Osteoblast (primary cell): ENCODE measurements at regions not wholly inside any gene's neighbourhood (a gene's known extent, or its start where the extent isn't known, plus 50 kb on each side); places are given as distances from the start of the nearest gene placed in this dataset.

Experiments used
- DNase-seq: peaks from one replicate; pipeline ENCODE4 v3.0.0; 2011; ENCODE audit warnings: low spot score, mixed read lengths; ENCODE audit not compliant: insufficient read length; ENCODE audit errors: missing footprints
- H2AFZ ChIP-seq: 2 replicates; pipeline ENCODE4 v1.6.0; 2011; ENCODE audit warnings: mild to moderate bottlenecking, low read length
- H3K27ac ChIP-seq: 2 replicates; pipeline ENCODE4 v1.5.1; 2011; ENCODE audit warnings: mild to moderate bottlenecking, low read depth, low read length, moderate library complexity
- H3K27me3 ChIP-seq: 2 replicates; pipeline ENCODE4 v1.6.0; 2012; ENCODE audit warnings: mild to moderate bottlenecking, control low read depth, inconsistent platforms, low read length, moderate library complexity; ENCODE audit not compliant: insufficient read depth
- H3K36me3 ChIP-seq: 2 replicates; pipeline ENCODE4 v1.5.1; 2011; ENCODE audit warnings: mild to moderate bottlenecking, low read length, control low read depth, moderate library complexity; ENCODE audit not compliant: insufficient read depth
- H3K4me1 ChIP-seq: 2 replicates; pipeline ENCODE4 v1.5.1; 2011; ENCODE audit warnings: mild to moderate bottlenecking, low read length, control low read depth, moderate library complexity; ENCODE audit not compliant: insufficient read depth
- H3K4me2 ChIP-seq: 2 replicates; pipeline ENCODE4 v1.6.0; 2011; ENCODE audit warnings: mild to moderate bottlenecking, low read length; ENCODE audit not compliant: insufficient read depth
- H3K4me3 ChIP-seq: fragments of 200-600 bp; sonication (generic); 3 replicates; pipeline ENCODE4 v1.5.1; 2012; ENCODE audit warnings: mild to moderate bottlenecking, low read length, inconsistent platforms; ENCODE audit not compliant: insufficient read depth
- H3K79me2 ChIP-seq: 2 replicates; pipeline ENCODE4 v1.6.0; 2012; ENCODE audit warnings: mild to moderate bottlenecking, low read length, control low read depth, inconsistent platforms; ENCODE audit not compliant: insufficient read depth
- H3K9me3 ChIP-seq: 2 replicates; pipeline ENCODE4 v1.5.1; 2011; ENCODE audit warnings: low read depth, low read length, control low read depth
- H4K20me1 ChIP-seq: 2 replicates; pipeline ENCODE4 v1.6.0; 2012; ENCODE audit warnings: mild to moderate bottlenecking, low read length, control low read depth; ENCODE audit not compliant: insufficient read depth
- TF ChIP-seq, protein P1 (sequence below): IDR thresholded peaks from 2 replicates; pipeline ENCODE4 v1.5.1; 2011; ENCODE audit warnings: mild to moderate bottlenecking, low read depth, low read length, moderate library complexity; ENCODE audit errors: extremely low read depth

- H3K79me2 ChIP-seq = no peaks in the 10 kb centered on the region
- DNase-seq = no peak
- H4K20me1 ChIP-seq = no peaks in the 10 kb centered on the region
- H3K4me1 ChIP-seq = no peaks in the 10 kb centered on the region
- no peaks in the 10 kb centered on the region for H3K27me3 ChIP-seq
- H2AFZ ChIP-seq = no peak overlapping the region
- H3K9me3 ChIP-seq = no peaks in the 10 kb centered on the region
- no peak overlapping the region for H3K4me2 ChIP-seq
- no peak overlapping the region for H3K27ac ChIP-seq
- no peak overlapping the region for H3K4me3 ChIP-seq
- no peaks in the 10 kb centered on the region for H3K36me3 ChIP-seq
- TF ChIP-seq, protein P1, sequence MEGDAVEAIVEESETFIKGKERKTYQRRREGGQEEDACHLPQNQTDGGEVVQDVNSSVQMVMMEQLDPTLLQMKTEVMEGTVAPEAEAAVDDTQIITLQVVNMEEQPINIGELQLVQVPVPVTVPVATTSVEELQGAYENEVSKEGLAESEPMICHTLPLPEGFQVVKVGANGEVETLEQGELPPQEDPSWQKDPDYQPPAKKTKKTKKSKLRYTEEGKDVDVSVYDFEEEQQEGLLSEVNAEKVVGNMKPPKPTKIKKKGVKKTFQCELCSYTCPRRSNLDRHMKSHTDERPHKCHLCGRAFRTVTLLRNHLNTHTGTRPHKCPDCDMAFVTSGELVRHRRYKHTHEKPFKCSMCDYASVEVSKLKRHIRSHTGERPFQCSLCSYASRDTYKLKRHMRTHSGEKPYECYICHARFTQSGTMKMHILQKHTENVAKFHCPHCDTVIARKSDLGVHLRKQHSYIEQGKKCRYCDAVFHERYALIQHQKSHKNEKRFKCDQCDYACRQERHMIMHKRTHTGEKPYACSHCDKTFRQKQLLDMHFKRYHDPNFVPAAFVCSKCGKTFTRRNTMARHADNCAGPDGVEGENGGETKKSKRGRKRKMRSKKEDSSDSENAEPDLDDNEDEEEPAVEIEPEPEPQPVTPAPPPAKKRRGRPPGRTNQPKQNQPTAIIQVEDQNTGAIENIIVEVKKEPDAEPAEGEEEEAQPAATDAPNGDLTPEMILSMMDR = no peak
These were observed 915.7 kb upstream of the PCDH9 start for GRCh38 chr13:68145852-68146251.

GRCh38 chr13:68128297-68128915, 898.3 kb upstream of the PCDH9 start:
- Histone ChIP-seq H4K20me1 (no peaks in the 10 kb centered on the region), H2AFZ (no peak overlapping the region), H3K36me3 (no peaks in the 10 kb centered on the region), H3K4me2 (no peak overlapping the region), H3K27ac (no peak overlapping the region), H3K79me2 (no peaks in the 10 kb centered on the region), H3K4me3 (no peak overlapping the region), H3K27me3 (no peaks in the 10 kb centered on the region), H3K4me1 (no peaks in the 10 kb centered on the region), H3K9me3 (no peaks in the 10 kb centered on the region)
- DNase-seq = no peak
- TF ChIP-seq, protein P1 = no peak

DNA sequence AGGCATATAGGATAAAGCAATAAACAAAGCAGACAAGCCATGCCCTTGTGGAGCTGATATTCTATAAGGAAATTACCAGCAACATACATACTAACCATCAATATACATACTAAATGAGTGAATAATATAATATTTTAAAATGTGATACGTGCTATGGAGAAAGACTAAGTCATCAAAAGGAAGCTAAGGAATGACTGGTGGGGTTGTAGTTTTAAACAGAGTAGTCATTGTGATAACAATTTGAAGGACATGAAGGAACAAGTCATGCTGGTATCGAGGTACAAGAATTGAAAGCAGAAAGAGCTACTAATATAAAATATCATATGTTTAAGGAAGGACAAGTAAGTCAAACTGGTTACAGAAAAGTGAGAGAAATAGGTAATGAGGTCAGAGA, 894.9 kb upstream of the PCDH9 start:
- Histone ChIP-seq H3K27me3 (no peaks in the 10 kb centered on the region), H3K9me3 (no peaks in the 10 kb centered on the region), H3K4me3 (no peak overlapping the region), H3K4me2 (no peak overlapping the region), H4K20me1 (no peaks in the 10 kb centered on the region), H3K4me1 (no peaks in the 10 kb centered on the region), H2AFZ (no peak overlapping the region), H3K79me2 (no peaks in the 10 kb centered on the region), H3K27ac (no peak overlapping the region), H3K36me3 (no peaks in the 10 kb centered on the region)
- TF ChIP-seq, protein P1 = no peak
- no peak for DNase-seq

GRCh38 chr13:68124437-68125086, 894.4 kb upstream of the PCDH9 start:
- Histone ChIP-seq H3K27me3 (no peaks in the 10 kb centered on the region), H2AFZ (no peak overlapping the region), H4K20me1 (no peaks in the 10 kb centered on the region), H3K36me3 (no peaks in the 10 kb centered on the region), H3K79me2 (no peaks in the 10 kb centered on the region), H3K4me3 (no peak overlapping the region), H3K9me3 (no peaks in the 10 kb centered on the region), H3K4me1 (no peaks in the 10 kb centered on the region), H3K27ac (no peak overlapping the region), H3K4me2 (no peak overlapping the region)
- TF ChIP-seq, protein P1 = no peak
- no peak for DNase-seq
